Gastrocnemius medialis (tissue), 4 donors: ENCODE measurements at regions not wholly inside any gene's neighbourhood (a gene's known extent, or its start where the extent isn't known, plus 50 kb on each side); places are given as distances from the start of the nearest gene placed in this dataset.

Experiments used
- POLR2A ChIP-seq, 2 donors: fragments of 450-650 bp; IDR thresholded peaks; one replicate each; pipeline ENCODE4 v1.6.1; 2017; ENCODE audit warnings: antibody characterized with exemption in 2 of 2, mild to moderate bottlenecking in 2 of 2, moderate library complexity in 2 of 2
- TF ChIP-seq, protein P1 (sequence below), 5 experiments: fragments of 450-650 bp in 3 of 5; fragments of 200-600 bp in 2 of 5; sonication (generic) in 2 of 5; IDR thresholded peaks in 4 of 5; conservative IDR thresholded peaks in 1 of 5; 1 replicate in 4 of 5; 2 replicates in 1 of 5; pipeline ENCODE4 v1.5.1; 2016 to 2019; ENCODE audit warnings: antibody characterized with exemption in 5 of 5, mild to moderate bottlenecking in 3 of 5, moderate library complexity in 3 of 5

DNA sequence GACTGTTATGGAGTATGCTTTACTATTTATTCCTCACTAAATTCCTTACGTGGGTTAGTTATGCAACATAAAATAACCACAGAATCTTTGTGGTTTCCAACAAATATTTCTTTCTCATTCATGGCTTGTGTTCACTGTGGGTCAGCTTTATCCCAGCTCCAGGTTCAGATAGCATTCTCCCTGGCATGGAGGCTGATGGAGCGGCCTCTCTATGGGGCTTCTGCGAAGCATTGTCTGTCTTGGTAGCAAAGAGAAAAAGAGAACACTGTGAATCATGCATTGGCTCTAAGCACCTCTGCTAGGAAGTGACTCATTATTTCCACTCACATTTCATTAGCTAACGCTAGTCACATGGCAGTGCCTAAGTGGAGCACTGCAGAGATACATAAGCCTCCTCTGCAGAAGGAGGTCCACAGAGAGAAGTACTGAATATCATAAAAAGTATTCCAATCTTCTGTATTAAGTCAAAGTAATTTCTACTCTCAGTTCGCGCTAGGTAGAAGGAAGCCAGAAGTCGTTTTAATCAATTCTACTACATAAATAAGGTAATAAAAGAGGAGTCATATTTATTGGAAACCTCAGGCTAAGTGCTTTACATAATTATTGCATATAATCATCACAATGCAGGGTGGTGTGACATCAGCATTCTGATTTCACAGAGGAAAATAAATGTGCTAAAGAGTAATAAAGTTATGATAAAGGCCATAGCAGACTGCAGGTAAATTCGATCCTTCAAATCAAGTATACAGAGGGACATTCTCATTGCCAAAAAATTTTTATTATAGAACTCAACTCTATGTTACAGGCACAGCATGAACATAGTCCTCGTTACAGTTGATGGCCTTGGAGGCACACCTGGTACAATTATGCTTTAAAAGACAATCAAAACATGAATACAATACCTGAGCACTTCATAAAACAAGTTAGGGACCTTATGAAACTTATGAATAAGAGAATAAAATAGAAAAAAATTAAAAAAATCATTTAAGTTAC lies 531.1 kb downstream of the CETN3 start:
- TF ChIP-seq, protein P1, sequence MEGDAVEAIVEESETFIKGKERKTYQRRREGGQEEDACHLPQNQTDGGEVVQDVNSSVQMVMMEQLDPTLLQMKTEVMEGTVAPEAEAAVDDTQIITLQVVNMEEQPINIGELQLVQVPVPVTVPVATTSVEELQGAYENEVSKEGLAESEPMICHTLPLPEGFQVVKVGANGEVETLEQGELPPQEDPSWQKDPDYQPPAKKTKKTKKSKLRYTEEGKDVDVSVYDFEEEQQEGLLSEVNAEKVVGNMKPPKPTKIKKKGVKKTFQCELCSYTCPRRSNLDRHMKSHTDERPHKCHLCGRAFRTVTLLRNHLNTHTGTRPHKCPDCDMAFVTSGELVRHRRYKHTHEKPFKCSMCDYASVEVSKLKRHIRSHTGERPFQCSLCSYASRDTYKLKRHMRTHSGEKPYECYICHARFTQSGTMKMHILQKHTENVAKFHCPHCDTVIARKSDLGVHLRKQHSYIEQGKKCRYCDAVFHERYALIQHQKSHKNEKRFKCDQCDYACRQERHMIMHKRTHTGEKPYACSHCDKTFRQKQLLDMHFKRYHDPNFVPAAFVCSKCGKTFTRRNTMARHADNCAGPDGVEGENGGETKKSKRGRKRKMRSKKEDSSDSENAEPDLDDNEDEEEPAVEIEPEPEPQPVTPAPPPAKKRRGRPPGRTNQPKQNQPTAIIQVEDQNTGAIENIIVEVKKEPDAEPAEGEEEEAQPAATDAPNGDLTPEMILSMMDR (IDR thresholded peaks at IDR 0.05 in 4 of 5, conservative IDR thresholded peaks at IDR 0.05 in 1 of 5), result no peak
- no peak for TF ChIP-seq POLR2A (IDR thresholded peaks at IDR 0.05)
